C1 segment of cervical spinal cord (tissue), 14 donors: ENCODE measurements at regions not wholly inside any gene's neighbourhood (a gene's known extent, or its start where the extent isn't known, plus 50 kb on each side); places are given as distances from the start of the nearest gene placed in this dataset.
"Not testable (repeated sequence)": the region's sequence is repeated elsewhere in the genome, so short reads cannot be mapped to it uniquely, and the experiment has no call there.

Experiments used
- DNase-seq, 14 donors: peaks; one replicate each; lab custom pipeline; 2025; lab: John Stamatoyannopoulos, UW

DNA sequence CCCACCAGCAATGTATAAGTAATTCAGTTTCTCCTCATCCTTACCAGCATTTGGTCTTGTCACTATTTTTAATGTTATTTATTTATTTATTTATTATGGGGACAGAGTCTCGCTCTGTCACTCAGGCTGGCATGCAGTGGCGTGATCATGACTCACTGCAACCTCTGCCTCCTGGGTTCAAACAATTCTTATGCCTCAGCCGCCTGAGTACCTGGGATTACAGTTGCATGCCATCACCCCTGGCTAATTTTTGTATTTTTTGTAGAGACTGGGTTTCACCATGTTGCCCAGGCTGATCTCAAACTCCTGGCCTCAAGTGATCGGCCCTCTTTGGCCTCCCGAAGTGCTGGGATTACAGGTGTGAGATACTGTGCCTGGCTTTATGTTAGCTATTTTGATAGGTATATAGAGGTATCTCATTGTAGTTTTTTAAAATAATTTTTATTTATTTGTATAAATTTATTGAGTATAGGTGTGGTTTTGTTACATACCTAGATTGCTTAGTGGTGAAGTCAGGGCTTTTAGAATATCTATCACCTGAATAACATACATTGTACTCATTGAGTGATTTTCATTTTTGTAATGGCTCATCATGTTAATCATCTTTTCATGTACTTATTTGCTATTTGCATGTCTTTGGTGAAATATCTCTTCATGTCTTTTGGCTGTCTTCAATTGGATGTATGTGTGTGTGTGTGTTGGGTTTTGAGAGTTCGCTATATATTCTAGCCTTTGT lies 53.3 kb downstream of the TANC2 start:
- no peak for DNase-seq

- DNase-seq, result no peak
Measured at GRCh38 chr17:63022567-63022966, 56.5 kb downstream of the TANC2 start.

- DNase-seq, result no peak
Measured at GRCh38 chr17:63023049-63023448, 57.0 kb downstream of the TANC2 start.

DNA sequence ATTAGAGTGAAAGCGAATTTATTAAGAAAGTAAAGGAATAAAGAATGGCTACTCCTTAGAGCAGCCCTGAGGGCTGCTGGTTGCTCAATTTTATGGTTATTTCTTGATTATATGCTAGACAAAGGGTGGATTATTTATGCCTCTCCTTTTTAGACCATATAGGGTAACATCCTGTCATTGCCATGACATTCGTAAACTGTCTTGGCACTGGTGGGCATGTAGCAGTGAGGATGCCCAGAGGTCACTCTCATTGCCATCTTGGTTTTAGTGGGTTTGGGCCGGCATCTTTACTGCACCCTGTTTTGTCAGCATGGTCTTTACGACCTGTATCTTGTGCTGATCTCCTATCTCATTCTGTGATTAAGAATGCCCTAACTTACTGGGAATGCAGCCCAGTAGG lies 58.2 kb downstream of the TANC2 start:
- DNase-seq, result no peak

DNA sequence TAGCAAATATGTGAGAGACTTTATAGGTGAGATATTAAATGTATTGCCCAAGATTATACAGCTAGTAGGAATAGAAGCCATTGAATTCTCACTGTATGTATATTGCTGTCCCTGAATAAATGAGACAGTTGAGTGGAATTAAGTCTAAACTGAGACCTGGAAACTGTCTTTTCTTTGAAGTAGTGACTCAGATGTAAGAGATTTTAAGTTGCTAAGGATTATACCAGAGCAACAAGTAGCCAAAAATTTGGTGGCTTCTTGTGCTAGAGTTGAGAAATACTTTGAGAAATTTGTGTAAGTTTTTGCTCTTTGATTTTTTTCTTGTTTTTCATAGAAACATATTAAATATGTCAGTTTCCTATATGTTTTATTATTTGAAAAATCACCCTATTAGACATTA lies 58.7 kb downstream of the TANC2 start:
- DNase-seq, result no peak

- DNase-seq, result not testable (repeated sequence)
Measured at GRCh38 chr17:63025637-63026036, 59.6 kb downstream of the TANC2 start.

GRCh38 chr17:63029541-63029940 lies 63.5 kb downstream of the TANC2 start:
- no peak for DNase-seq

GRCh38 chr17:63032142-63032541 lies 66.1 kb downstream of the TANC2 start:
- DNase-seq, result no peak

DNA sequence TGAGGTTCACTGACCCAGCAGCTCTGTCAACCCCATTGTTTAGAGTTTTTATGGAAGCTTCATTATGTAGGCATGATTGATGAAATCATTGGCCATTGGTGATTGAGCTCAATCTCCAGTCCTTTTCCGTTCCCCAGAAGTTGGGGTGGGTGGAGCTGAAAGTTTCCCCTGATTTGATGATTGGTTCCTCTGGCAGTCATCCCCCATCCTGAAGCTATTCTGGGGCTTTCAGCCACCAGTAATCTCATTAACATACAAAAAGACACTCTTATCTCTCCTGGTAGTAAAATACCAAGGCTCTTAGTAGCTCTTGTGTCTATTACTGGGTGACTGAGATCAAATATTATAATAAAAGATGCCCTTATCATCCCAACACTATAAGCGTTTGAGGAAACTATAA lies 67.1 kb downstream of the TANC2 start:
- DNase-seq, result no peak

GRCh38 chr17:63035271-63035670 lies 69.2 kb downstream of the TANC2 start:
- DNase-seq, result no peak

- no peak for DNase-seq
Measured at GRCh38 chr17:63035695-63036094, 69.7 kb downstream of the TANC2 start.

- DNase-seq, result peak in 3 of 14 donors; percentile 2 to 17 (median 8)
Measured at GRCh38 chr17:63039342-63039741, 73.3 kb downstream of the TANC2 start.

DNA sequence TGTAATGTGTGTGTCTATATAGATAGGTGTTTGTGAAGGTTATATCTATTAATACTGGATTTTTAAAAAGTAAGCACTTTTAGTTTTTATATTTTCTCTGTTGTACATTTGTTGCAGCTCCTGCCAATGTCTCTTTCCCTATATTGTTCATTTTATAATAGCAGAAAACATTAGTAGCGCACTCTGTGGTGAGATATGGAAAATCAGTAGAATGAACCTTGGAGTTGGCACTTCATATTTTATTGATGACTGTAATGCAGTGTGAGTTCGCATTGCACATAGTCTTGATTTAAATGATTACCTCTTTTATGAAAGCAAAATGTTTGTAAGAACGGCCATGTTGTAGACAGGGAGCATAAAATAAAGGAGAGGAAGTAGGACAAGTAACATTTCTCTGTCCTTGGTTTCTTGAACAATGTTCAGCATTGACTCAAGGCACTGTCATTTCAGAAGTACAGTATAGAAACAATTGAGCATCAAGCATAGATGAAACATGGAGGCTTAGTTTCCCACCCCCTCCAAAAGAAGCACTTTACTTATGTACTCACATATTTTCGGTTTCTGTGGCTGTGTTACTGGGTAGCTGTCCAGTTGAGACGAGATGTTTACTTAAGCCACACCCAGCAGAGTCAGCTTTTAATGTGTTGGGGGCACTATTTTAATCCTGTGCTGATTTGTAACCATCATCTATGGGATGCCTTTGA lies 74.0 kb downstream of the TANC2 start:
- peak in 2 of 14 donors; percentile 2 to 6 for DNase-seq

DNA sequence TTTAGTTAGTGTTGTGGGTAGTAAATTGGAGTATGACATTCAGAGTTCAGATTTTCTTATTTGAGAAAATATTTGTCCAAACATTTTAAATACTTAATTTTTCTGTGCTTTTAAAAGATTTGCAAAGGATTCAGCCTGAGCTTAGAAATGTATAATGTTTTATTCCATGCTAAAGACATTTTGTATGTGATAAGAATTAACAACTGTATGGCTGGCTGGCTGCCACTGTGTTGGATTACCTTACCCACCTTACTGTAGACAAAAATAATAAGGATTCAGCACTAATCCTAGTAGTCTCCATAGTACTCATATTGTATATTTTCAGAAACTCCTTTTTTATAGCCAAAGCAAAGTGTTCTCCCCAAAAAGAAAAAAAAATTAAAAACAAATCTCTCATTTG lies 74.8 kb downstream of the TANC2 start:
- DNase-seq, result no peak

GRCh38 chr17:63041251-63041650 lies 75.2 kb downstream of the TANC2 start:
- no peak for DNase-seq

GRCh38 chr17:63041722-63042121 lies 75.7 kb downstream of the TANC2 start:
- no peak for DNase-seq

DNA sequence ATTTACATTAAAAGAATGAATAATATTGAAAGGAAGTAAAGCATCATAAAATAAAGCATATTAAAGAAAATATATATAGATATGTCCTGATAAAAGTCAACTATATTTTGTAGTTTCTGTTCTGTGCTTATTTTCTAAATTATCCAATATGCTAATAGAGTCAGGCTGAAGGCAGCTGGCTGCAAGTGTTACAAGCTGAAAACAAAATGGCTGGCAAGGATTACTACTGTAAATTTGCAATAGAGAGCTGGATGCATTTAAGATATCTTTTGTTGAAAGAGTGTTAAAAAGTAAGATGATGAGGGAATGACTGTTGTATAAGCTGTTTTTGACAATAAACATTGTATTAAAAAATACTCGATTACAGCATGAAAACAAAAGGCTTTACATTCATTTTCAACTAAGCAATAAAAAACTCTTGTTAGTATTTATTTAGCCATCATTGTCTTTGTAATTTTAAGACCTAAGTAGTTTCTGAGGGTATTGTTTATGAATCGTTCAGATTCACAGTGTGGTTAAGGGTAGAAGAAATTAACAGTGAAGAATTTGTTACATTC lies 76.3 kb downstream of the TANC2 start:
- DNase-seq, result no peak

DNA sequence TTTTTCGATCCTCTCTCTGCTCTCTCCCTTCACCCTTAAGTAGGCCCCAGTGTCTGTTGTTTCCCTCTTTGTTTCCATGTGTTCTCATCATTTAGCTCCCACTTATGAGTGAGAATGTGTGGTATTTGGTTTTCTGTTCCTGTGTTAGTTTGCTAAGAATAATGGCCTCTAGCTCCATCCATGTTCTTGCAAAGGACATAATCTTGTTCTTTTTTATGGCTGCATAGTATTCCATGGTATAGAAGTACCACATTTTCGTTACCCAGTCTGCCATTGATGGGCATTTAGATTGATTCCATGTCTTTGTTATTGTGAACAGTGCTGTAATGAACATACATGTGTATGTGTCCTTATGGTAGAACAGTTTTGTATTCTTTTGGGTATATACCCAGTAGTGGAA lies 91.5 kb downstream of the TANC2 start:
- not testable (repeated sequence) for DNase-seq

- DNase-seq, result no peak
Measured at GRCh38 chr17:63066158-63066813, 100.3 kb downstream of the TANC2 start.

- DNase-seq, result no peak
Measured at GRCh38 chr17:63069245-63069644, 103.2 kb downstream of the TANC2 start.

DNA sequence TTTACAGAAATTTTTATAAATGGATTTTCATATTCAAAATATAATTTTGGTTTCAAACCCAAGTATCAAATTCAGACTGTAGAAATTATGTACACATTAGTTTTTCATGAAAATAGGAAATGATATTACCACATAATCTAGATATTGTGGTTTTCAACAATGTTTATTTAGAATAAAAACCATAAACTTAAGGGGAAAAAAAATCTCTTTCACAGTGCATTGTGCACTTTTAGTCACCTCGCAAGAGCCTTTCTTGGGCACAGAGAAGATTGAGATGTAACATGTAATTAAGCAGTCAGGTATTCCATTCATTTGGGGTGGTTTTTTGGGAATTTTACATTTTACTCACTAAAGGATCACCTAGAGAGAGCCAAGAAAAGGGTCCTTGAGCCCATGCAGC lies 104.0 kb downstream of the TANC2 start:
- no peak for DNase-seq

GRCh38 chr17:63071797-63072196 lies 105.8 kb downstream of the TANC2 start:
- no peak for DNase-seq
